ENCODE measurements at regions not wholly inside any gene's neighbourhood (a gene's known extent, or its start where the extent isn't known, plus 50 kb on each side); places are given as distances from the start of the nearest gene placed in this dataset.

DNA sequence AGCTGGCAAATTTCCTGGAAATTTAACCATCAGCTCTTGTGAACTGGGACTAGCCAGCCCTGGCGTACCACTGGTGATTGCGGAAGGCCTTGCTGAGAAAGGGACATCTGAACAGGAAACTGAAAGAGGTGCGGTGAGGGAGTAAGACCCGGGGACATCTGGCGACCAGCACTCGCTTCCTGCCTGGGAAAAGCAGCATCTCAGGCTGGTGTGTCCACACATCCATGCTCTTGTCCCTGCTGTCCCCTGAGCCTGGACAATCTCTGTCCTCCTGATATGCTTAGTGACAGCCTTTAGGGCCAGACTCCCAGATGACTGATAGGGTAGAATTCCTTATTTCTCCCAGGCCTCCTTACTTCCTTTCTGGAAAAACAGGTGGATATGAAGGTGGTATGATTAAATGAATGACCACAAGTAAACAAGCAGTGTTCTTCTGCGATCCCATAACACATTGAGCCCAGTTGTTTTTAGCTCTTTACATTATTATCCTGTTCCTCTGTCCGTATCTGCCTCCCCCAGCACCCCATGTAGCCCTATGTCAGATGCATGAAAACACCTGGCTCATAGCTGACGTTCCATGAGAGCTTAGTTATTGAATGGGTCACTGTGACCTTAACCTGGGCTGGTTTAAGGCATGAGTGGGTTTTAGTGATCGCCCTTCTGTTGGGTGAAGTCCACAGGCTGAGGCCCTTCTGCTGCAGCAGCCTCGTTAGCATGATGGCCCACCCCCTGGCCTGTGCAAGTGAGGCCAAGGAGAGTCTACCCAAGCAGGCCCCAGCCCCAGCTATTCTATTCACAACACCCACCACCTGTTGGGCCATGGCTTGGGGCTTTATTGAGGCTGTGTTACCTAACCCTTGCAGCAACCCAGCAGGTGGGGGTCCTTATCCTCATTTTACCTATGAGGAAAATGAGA is 76.1 kb upstream of the GADD45A start:
- TF ChIP-seq, protein P1, sequence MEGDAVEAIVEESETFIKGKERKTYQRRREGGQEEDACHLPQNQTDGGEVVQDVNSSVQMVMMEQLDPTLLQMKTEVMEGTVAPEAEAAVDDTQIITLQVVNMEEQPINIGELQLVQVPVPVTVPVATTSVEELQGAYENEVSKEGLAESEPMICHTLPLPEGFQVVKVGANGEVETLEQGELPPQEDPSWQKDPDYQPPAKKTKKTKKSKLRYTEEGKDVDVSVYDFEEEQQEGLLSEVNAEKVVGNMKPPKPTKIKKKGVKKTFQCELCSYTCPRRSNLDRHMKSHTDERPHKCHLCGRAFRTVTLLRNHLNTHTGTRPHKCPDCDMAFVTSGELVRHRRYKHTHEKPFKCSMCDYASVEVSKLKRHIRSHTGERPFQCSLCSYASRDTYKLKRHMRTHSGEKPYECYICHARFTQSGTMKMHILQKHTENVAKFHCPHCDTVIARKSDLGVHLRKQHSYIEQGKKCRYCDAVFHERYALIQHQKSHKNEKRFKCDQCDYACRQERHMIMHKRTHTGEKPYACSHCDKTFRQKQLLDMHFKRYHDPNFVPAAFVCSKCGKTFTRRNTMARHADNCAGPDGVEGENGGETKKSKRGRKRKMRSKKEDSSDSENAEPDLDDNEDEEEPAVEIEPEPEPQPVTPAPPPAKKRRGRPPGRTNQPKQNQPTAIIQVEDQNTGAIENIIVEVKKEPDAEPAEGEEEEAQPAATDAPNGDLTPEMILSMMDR (IDR thresholded peaks at IDR 0.05): no peak
- TF ChIP-seq POLR2A (IDR thresholded peaks at IDR 0.05): no peak
- DNase-seq: no peak
- no peaks in the 10 kb centered on the region for H3K9me3 ChIP-seq
- no peaks in the 10 kb centered on the region for H3K36me3 ChIP-seq
- no peaks in the 10 kb centered on the region for H3K27me3 ChIP-seq
- no peak overlapping the region for H3K27ac ChIP-seq
- ATAC-seq: no peak
- intact Hi-C loops (cut with DNase I): no loop called here
- WGBS, 4 donors: 73 to 83% (median 82%) methylated on average over 11 of the region's 11 CpGs
- H3K4me1 ChIP-seq: peaks cover 0 to 13% (median 0%) of the 10 kb centered on the region in 12 donors
- no peak overlapping the region for H3K4me3 ChIP-seq

DNA sequence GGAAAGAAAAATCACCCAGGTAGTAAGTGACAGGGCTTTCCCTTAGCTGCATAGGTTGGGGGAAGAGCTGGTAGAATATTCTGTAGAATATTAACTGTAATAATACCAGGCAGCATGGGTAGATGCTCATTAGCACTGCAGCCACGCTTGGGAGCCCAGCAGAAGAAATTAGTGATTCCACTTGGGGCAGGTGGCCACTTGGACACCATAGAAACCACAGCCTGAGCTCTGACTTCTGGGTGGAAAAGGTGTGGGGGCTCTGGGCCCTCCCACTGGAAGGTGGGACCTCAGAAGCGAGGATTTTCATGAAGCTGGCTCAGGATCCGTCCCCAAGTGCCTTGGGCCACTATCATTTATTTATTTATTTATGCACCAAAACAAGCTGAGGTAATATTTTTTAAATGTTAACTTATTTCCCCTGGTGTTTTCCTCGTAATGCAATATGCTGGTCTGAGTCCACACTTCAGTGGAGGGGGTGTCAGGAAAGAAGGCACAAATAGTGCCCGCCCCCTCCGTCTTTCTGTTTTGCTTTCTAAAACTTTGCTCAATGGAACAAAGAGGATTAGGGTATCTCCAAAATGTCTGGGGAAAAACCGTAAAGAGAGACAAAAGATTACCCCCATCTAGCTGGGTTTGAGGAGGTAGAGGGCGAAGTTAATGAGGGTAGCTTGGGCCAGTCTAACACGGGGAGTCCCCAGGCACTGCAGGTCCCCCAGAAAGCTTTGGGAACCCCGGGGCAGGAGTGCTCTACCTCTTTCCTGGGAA is 75.2 kb upstream of the GADD45A start:
- ATAC-seq: no peak
- no peaks in the 10 kb centered on the region for H3K27me3 ChIP-seq
- 90 to 96% (median 94%) methylated on average over 10 of the region's 10 CpGs for WGBS, 4 donors
- no peaks in the 10 kb centered on the region for H3K36me3 ChIP-seq
- peaks cover 0 to 13% (median 0%) of the 10 kb centered on the region in 12 donors for H3K4me1 ChIP-seq
- H3K4me3 ChIP-seq: no peak overlapping the region
- DNase-seq: no peak
- intact Hi-C loops (cut with DNase I): no loop called here
- no peak for TF ChIP-seq POLR2A (IDR thresholded peaks at IDR 0.05)
- H3K9me3 ChIP-seq: no peaks in the 10 kb centered on the region
- no peak overlapping the region for H3K27ac ChIP-seq

DNA sequence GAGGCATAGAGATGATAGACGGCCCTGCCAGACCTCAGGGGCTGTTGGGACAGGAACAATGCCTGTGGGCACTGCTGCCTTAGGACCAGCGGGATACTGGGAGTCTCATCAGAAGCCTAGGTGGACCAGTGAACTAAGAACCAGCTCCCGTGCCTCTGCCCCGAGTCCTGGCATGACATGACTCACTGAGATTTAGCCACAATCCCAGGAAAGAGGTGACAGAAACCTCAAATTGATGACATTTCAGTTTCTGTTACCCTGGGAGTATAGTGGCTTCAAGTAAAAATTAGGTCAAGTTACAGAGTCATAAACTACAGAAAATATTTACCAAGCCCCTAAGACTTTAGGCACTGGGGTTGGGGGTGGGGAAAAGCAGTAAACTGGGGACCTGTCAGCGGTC is 74.6 kb upstream of the GADD45A start:
- H3K9me3 ChIP-seq: no peaks in the 10 kb centered on the region
- no peak overlapping the region for H3K4me3 ChIP-seq
- no peak overlapping the region for H3K27ac ChIP-seq
- no peaks in the 10 kb centered on the region for H3K27me3 ChIP-seq
- TF ChIP-seq, protein P1 (IDR thresholded peaks at IDR 0.05): no peak
- no peak for TF ChIP-seq POLR2A (IDR thresholded peaks at IDR 0.05)
- peaks cover 0 to 13% (median 0%) of the 10 kb centered on the region in 12 donors for H3K4me1 ChIP-seq
- intact Hi-C loops (cut with DNase I): no loop called here
- 90 to 96% (median 92%) methylated on average over 5 of the region's 5 CpGs for WGBS, 4 donors
- DNase-seq: no peak
- ATAC-seq: no peak
- H3K36me3 ChIP-seq: no peaks in the 10 kb centered on the region

DNA sequence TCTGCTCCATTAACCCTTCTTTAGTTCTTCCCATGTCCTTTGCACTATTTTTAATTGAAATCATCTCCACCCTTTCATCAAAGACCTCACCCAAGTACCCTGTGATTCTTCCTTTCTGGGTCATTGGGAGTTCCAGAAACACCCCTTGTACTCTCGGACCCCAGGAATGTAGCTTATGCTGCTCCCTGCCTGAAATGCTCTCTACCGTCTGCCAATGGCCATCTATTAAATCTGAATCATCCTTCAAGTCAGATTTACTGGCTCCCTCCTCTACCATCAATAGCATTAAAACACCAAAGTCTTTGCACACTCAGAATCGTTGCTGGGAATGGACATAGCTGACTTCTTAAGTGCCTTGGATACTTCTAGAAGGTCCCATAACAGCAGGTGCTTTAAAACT is 73.2 kb upstream of the GADD45A start:
- intact Hi-C loops (cut with DNase I): no loop called here
- Histone ChIP-seq H3K27ac (no peak overlapping the region), H3K9me3 (no peaks in the 10 kb centered on the region), H3K36me3 (no peaks in the 10 kb centered on the region), H3K4me1 (peaks cover 0 to 13% (median 0%) of the 10 kb centered on the region in 12 donors), H3K4me3 (no peak overlapping the region), H3K27me3 (no peaks in the 10 kb centered on the region)
- no peak for ATAC-seq
- no peak for TF ChIP-seq POLR2A (IDR thresholded peaks at IDR 0.05)
- TF ChIP-seq, protein P1 (IDR thresholded peaks at IDR 0.05): no peak
- WGBS, 4 donors: 82 to 90% (median 87%) methylated on average over 3 of the region's 3 CpGs
- DNase-seq: no peak

Data from heart left ventricle (tissue), 16 donors.